Colonic mucosa (tissue), 4 donors: ENCODE measurements at regions not wholly inside any gene's neighbourhood (a gene's known extent, or its start where the extent isn't known, plus 50 kb on each side); places are given as distances from the start of the nearest gene placed in this dataset.
"Not testable (repeated sequence)": the region's sequence is repeated elsewhere in the genome, so short reads cannot be mapped to it uniquely, and the experiment has no call there.

Source experiments
- DNase-seq: peaks from one replicate; pipeline ENCODE4 v3.0.0-alpha.2; 2020
- H3K27ac ChIP-seq: fragments of 200-600 bp; one replicate; pipeline ENCODE4 v1.8.0; 2021
- H3K27me3 ChIP-seq: fragments of 200-600 bp; one replicate; pipeline ENCODE4 v1.8.0; 2021
- H3K36me3 ChIP-seq: fragments of 200-600 bp; one replicate; pipeline ENCODE4 v1.8.0; 2021
- H3K4me1 ChIP-seq: fragments of 200-600 bp; one replicate; pipeline ENCODE4 v1.8.0; 2021; ENCODE audit warnings: mild to moderate bottlenecking
- H3K4me3 ChIP-seq: fragments of 200-600 bp; one replicate; pipeline ENCODE4 v1.8.0; 2021
- H3K9ac ChIP-seq, 2 donors: one replicate each; pipeline ENCODE4 v1.7.0; 2013; ENCODE audit warnings: control low read depth in 2 of 2, low read depth in 2 of 2, low read length in 2 of 2
- H3K9me3 ChIP-seq: fragments of 200-600 bp; one replicate; pipeline ENCODE4 v1.8.0; 2021
- CTCF ChIP-seq: fragments of 200-600 bp; IDR thresholded peaks from one replicate; pipeline ENCODE4 v1.8.0; 2022; ENCODE audit warnings: antibody characterized with exemption, mild to moderate bottlenecking
- intact Hi-C: fragments of 100-400 bp; cut with DNase I; formaldehyde crosslinking; loops from one replicate; pipeline ENCODE4 v1.14.1; 2022
- donor health status: healthy.
- donor health status: DM: no; HTN: no; CAD: no.
- donor health status: DM: no; HTN: no; CAD: no.

DNA sequence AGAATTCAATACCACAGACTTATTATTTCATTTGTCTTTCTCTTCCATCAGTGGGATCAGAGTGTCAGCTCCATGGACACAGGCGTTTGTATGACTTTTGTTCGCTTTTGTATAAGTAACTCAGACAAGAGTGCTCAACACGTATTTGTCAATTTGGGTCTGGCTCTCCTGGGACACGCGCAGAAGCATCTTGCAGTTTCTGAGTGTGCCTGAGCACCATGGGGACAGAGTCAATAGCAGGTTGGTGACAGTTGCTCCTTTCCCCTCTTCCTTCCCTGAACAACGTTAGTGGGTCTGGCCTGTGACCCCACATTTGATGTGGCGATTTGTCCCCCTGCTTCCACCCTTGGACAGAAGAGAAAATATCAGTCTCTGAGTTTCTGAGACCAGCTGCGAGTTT lies 120.4 kb upstream of the SDK1 start:
- no peak overlapping the region for H3K9ac ChIP-seq
- intact Hi-C loops = no loop called here
- no peak for TF ChIP-seq CTCF
- H3K36me3 ChIP-seq = no peaks in the 10 kb centered on the region
- no peaks in the 10 kb centered on the region for H3K27me3 ChIP-seq
- no peaks in the 10 kb centered on the region for H3K9me3 ChIP-seq
- no peak overlapping the region for H3K4me3 ChIP-seq
- H3K27ac ChIP-seq = no peak overlapping the region
- no peak for DNase-seq
- H3K4me1 ChIP-seq = no peaks in the 10 kb centered on the region

GRCh38 chr7:3182055-3182454 lies 119.0 kb upstream of the SDK1 start:
- DNase-seq, H3K4me1 ChIP-seq, H3K27ac ChIP-seq, H3K36me3 ChIP-seq, H3K9me3 ChIP-seq, H3K9ac ChIP-seq, H3K4me3 ChIP-seq, intact Hi-C loops, H3K27me3 ChIP-seq: not testable (repeated sequence)

GRCh38 chr7:3187444-3188040 lies 113.5 kb upstream of the SDK1 start:
- H3K27me3 ChIP-seq = no peaks in the 10 kb centered on the region
- no peak overlapping the region for H3K4me3 ChIP-seq
- DNase-seq = no peak
- no peak for TF ChIP-seq CTCF
- no peaks in the 10 kb centered on the region for H3K36me3 ChIP-seq
- intact Hi-C loops = no loop called here
- no peak overlapping the region for H3K9ac ChIP-seq
- H3K9me3 ChIP-seq = no peaks in the 10 kb centered on the region
- H3K27ac ChIP-seq = no peak overlapping the region
- H3K4me1 ChIP-seq = no peaks in the 10 kb centered on the region

GRCh38 chr7:3188946-3189345 lies 112.1 kb upstream of the SDK1 start:
- intact Hi-C loops = no loop called here
- no peaks in the 10 kb centered on the region for H3K4me1 ChIP-seq

DNA sequence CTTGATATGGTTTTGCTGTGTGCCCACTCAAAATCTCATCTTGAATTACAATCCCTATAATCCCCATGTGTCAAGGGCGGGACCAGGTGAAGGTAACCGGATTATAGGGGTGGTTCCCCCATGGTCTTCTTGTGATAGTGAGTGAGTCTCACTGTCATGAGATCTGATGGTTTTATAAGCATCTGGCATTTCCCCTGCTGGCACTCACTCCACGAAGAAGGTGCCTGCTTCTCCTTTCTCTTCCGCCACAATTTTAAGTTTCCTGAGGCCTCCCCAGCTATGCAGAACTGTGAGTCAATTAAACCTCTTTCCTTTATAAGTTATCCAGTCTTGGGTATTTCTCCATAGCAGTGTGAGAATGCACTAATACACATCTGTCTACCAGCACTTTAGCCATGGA lies 109.5 kb upstream of the SDK1 start:
- Histone ChIP-seq H3K27me3 (no peaks in the 10 kb centered on the region), H3K4me1 (no peaks in the 10 kb centered on the region), H3K27ac (no peak overlapping the region), H3K36me3 (no peaks in the 10 kb centered on the region), H3K9ac (no peak overlapping the region), H3K4me3 (no peak overlapping the region), H3K9me3 (no peaks in the 10 kb centered on the region)
- no peak for DNase-seq
- intact Hi-C loops = no loop called here
- TF ChIP-seq CTCF = no peak

More at GRCh38 chr7:3188946-3189345, 112.1 kb upstream of the SDK1 start:
- no peaks in the 10 kb centered on the region for H3K27me3 ChIP-seq
- H3K9me3 ChIP-seq = no peaks in the 10 kb centered on the region
- no peak for TF ChIP-seq CTCF
- H3K9ac ChIP-seq = no peak overlapping the region
- no peak for DNase-seq
- no peak overlapping the region for H3K27ac ChIP-seq
- no peak overlapping the region for H3K4me3 ChIP-seq
- no peaks in the 10 kb centered on the region for H3K36me3 ChIP-seq

GRCh38 chr7:3192669-3193068 lies 108.4 kb upstream of the SDK1 start:
- H3K27me3 ChIP-seq = no peaks in the 10 kb centered on the region
- intact Hi-C loops = no loop called here
- DNase-seq = no peak

More at GRCh38 chr7:3192669-3193068, 108.4 kb upstream of the SDK1 start:
- Histone ChIP-seq H3K4me3 (no peak overlapping the region), H3K36me3 (no peaks in the 10 kb centered on the region), H3K9me3 (no peaks in the 10 kb centered on the region), H3K4me1 (no peaks in the 10 kb centered on the region), H3K9ac (no peak overlapping the region), H3K27ac (no peak overlapping the region)
- no peak for TF ChIP-seq CTCF
